Type B pancreatic cell (in vitro differentiated cells): ENCODE measurements at regions not wholly inside any gene's neighbourhood (a gene's known extent, or its start where the extent isn't known, plus 50 kb on each side); places are given as distances from the start of the nearest gene placed in this dataset.

ENCODE experiments used
- DNase-seq: peaks from one replicate; pipeline ENCODE4 v3.0.0; 2021; ENCODE audit warnings: mixed read lengths; ENCODE audit not compliant: unreplicated experiment; ENCODE audit errors: extremely low spot score
- H3K27ac Mint-ChIP-seq: 2 replicates; pipeline ENCODE4 v1.8.0; 2021; ENCODE audit warnings: mild to moderate bottlenecking, mixed read lengths
- H3K27me3 Mint-ChIP-seq: 2 replicates; pipeline ENCODE4 v1.8.0; 2021; ENCODE audit warnings: mixed read lengths
- H3K36me3 Mint-ChIP-seq: 2 replicates; pipeline ENCODE4 v1.8.0; 2021; ENCODE audit warnings: mixed read lengths
- H3K4me1 Mint-ChIP-seq: one replicate; pipeline ENCODE4 v1.8.0; 2021; ENCODE audit warnings: mixed read lengths; ENCODE audit not compliant: unreplicated experiment
- H3K4me3 Mint-ChIP-seq: 2 replicates; pipeline ENCODE4 v1.8.0; 2021; ENCODE audit warnings: mild to moderate bottlenecking, mixed read lengths
- H3K9me3 Mint-ChIP-seq: 2 replicates; pipeline ENCODE4 v1.8.0; 2021; ENCODE audit warnings: mixed read lengths
- TF ChIP-seq, protein P1 (sequence below): fragments of 200-600 bp; sonication (generic); conservative IDR thresholded peaks from 2 replicates; pipeline ENCODE4 v1.5.0; 2021; ENCODE audit warnings: antibody characterized with exemption, mild to moderate bottlenecking

DNA sequence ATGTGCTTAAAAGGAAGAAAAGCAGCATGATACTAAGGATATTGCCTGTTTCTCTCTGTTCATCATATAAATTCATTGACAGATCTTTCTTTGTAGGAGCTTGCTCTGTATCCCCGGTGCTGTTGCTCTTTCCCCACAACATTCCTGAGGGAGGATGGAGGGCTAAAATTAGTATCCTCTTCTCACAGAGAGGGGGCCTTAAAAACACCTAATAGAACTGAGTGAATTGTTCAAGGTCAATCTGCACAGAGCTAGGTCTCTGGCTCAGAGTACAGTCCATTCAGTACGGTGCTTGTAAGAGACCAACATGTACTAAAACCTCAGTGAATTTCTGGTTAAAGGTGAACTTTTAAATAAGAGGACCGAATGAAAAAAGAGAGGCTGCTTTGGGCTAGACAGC, 88.7 kb downstream of the PALM2AKAP2 start:
- Mint-ChIP-seq H3K27ac (no peak overlapping the region), H3K4me1 (peaks cover 14% of the 10 kb centered on the region), H3K4me3 (no peak overlapping the region), H3K27me3 (peaks cover 3% of the 10 kb centered on the region), H3K36me3 (no peaks in the 10 kb centered on the region), H3K9me3 (no peaks in the 10 kb centered on the region)
- DNase-seq, result no peak
- TF ChIP-seq, protein P1, sequence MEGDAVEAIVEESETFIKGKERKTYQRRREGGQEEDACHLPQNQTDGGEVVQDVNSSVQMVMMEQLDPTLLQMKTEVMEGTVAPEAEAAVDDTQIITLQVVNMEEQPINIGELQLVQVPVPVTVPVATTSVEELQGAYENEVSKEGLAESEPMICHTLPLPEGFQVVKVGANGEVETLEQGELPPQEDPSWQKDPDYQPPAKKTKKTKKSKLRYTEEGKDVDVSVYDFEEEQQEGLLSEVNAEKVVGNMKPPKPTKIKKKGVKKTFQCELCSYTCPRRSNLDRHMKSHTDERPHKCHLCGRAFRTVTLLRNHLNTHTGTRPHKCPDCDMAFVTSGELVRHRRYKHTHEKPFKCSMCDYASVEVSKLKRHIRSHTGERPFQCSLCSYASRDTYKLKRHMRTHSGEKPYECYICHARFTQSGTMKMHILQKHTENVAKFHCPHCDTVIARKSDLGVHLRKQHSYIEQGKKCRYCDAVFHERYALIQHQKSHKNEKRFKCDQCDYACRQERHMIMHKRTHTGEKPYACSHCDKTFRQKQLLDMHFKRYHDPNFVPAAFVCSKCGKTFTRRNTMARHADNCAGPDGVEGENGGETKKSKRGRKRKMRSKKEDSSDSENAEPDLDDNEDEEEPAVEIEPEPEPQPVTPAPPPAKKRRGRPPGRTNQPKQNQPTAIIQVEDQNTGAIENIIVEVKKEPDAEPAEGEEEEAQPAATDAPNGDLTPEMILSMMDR, result no peak

DNA sequence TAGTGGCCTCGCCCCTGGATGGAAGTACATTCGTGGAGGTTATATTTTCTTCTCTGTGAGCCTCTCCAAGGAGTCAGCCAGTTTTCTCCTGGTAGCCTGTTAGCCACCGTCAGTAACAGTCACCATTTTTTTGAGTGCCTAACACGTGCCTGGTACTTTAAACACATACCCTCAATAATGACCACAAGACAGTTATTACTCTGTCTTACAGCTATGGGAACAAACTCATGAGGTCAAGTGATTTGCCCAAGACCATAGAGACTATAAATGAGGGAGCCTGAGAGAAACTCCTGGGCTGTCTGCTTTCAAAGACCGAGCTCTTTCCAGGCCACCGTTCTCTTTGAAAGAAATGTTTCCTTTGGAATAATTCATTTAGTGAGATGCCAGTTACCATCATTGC, 90.4 kb downstream of the PALM2AKAP2 start:
- Mint-ChIP-seq H3K27ac (no peak overlapping the region), H3K36me3 (no peaks in the 10 kb centered on the region), H3K4me1 (peaks cover 14% of the 10 kb centered on the region), H3K27me3 (peaks cover 3% of the 10 kb centered on the region), H3K4me3 (no peak overlapping the region), H3K9me3 (no peaks in the 10 kb centered on the region)
- DNase-seq, result no peak
- TF ChIP-seq, protein P1, result no peak

DNA sequence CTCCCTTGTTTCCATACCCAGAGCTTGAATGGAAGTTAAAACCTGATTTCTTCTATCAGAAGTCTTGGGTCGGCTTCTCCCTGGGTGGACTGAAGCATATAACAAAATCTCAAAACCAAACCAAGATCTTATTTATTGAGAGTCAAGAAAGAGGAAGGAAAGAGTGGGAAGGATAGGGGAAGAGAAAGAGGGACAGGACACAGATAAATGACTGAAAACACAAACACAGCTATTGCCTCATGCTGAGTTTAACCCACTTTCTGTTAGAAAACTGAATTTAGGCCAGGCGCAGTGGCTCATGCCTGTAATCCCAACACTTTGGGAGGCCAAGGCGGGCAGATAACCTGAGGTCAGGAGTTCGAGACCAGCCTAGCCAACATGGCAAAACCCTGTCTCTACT, 92.9 kb downstream of the PALM2AKAP2 start:
- Mint-ChIP-seq H3K36me3 (no peaks in the 10 kb centered on the region), H3K9me3 (no peaks in the 10 kb centered on the region), H3K27ac (no peak overlapping the region), H3K4me1 (peaks cover 7% of the 10 kb centered on the region), H3K4me3 (no peak overlapping the region), H3K27me3 (peaks cover 3% of the 10 kb centered on the region)
- no peak for DNase-seq
- TF ChIP-seq, protein P1, result no peak

DNA sequence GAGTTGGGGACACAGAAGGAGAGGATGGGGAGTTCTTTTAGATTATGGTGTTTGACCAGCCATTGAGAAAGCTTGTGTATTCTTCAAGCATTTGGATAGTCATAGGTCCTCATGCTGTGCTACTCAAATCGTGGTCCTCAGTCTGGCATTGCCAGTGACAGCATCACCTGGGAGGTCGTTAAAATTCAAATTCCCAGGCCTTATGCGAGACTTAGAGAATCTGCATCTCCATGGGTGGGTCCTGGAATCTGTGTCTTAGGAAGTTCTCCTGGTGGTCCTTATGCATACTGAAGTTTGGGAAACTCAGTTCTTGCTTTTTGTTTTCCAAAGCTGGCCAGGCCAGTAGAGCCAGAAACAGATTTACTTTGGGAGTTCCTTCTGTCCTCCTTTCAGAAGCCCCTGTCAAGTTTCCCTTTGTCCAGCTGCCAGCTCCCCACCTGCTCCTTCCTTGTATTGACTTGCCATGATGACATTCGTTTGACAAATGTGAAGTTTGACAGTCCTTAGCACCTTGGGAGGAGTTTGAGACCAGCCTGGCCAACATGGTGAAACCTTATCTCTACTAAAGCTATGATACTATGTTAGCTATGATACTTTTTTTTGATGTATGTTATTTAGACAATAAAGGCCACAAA, 95.6 kb downstream of the PALM2AKAP2 start:
- no peak for DNase-seq
- TF ChIP-seq, protein P1, result no peak
- H3K36me3 Mint-ChIP-seq, result no peaks in the 10 kb centered on the region
- H3K27me3 Mint-ChIP-seq, result no peaks in the 10 kb centered on the region
- no peak overlapping the region for H3K4me3 Mint-ChIP-seq
- no peak overlapping the region for H3K27ac Mint-ChIP-seq
- no peaks in the 10 kb centered on the region for H3K4me1 Mint-ChIP-seq
- no peaks in the 10 kb centered on the region for H3K9me3 Mint-ChIP-seq

DNA sequence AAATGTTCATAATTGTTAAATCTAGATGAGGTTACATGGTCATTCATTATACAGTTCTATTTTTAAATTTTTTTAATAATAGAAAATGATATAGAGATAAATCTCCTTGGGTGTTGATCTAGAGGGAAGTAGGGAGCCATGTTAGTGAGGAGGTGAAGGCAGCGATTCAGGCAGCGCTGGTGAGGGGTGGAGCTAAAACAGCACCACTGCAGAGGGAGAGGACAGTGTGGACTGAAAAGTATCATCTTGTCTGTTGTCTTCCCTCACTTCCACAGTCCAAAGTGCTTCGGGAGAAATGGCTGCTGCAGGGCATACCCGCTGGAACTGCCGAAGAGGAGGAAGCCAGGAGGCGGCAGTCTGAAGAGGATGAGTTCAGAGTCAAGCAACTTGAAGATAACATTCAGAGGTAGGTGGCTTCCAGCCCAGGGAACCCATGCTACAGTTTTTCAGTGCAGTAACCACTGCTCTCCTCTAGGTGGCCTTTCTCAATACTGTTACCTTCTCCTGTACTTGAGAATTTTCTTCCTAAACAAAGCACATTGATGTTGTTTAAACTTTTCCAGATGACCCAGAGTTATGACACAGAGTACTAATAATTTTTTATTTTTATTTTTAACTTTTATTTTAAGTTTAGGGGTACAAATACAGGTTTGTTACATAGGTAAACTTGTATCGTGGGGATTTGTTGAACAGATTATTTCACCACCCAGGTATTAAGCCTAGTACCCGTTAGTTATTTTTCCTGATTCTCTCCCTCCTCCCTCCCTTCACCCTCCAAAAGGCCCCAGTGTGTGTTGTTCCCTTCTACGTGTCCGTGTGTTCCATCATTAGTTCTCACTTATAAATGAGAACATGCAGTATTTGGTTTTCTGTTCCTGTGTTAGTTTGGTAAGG, 100.5 kb downstream of the PALM2AKAP2 start:
- Mint-ChIP-seq H3K27me3 (no peaks in the 10 kb centered on the region), H3K27ac (no peak overlapping the region), H3K9me3 (no peaks in the 10 kb centered on the region), H3K4me1 (no peaks in the 10 kb centered on the region), H3K4me3 (no peak overlapping the region), H3K36me3 (peaks cover 9% of the 10 kb centered on the region)
- DNase-seq, result no peak
- TF ChIP-seq, protein P1, result peak; percentile 78
